Osteoblast (primary cell): ENCODE measurements at regions not wholly inside any gene's neighbourhood (a gene's known extent, or its start where the extent isn't known, plus 50 kb on each side); places are given as distances from the start of the nearest gene placed in this dataset.
A peak's percentile ranks its signal among the peaks of the same experiment; 100 is the strongest.

ENCODE experiments used
- DNase-seq: peaks from one replicate; pipeline ENCODE4 v3.0.0; 2011; ENCODE audit warnings: low spot score, mixed read lengths; ENCODE audit not compliant: insufficient read length; ENCODE audit errors: missing footprints
- H2AFZ ChIP-seq: 2 replicates; pipeline ENCODE4 v1.6.0; 2011; ENCODE audit warnings: mild to moderate bottlenecking, low read length
- H3K27ac ChIP-seq: 2 replicates; pipeline ENCODE4 v1.5.1; 2011; ENCODE audit warnings: mild to moderate bottlenecking, low read depth, low read length, moderate library complexity
- H3K27me3 ChIP-seq: 2 replicates; pipeline ENCODE4 v1.6.0; 2012; ENCODE audit warnings: mild to moderate bottlenecking, control low read depth, inconsistent platforms, low read length, moderate library complexity; ENCODE audit not compliant: insufficient read depth
- H3K36me3 ChIP-seq: 2 replicates; pipeline ENCODE4 v1.5.1; 2011; ENCODE audit warnings: mild to moderate bottlenecking, low read length, control low read depth, moderate library complexity; ENCODE audit not compliant: insufficient read depth
- H3K4me1 ChIP-seq: 2 replicates; pipeline ENCODE4 v1.5.1; 2011; ENCODE audit warnings: mild to moderate bottlenecking, low read length, control low read depth, moderate library complexity; ENCODE audit not compliant: insufficient read depth
- H3K4me2 ChIP-seq: 2 replicates; pipeline ENCODE4 v1.6.0; 2011; ENCODE audit warnings: mild to moderate bottlenecking, low read length; ENCODE audit not compliant: insufficient read depth
- H3K4me3 ChIP-seq: fragments of 200-600 bp; sonication (generic); 3 replicates; pipeline ENCODE4 v1.5.1; 2012; ENCODE audit warnings: mild to moderate bottlenecking, low read length, inconsistent platforms; ENCODE audit not compliant: insufficient read depth
- H3K79me2 ChIP-seq: 2 replicates; pipeline ENCODE4 v1.6.0; 2012; ENCODE audit warnings: mild to moderate bottlenecking, low read length, control low read depth, inconsistent platforms; ENCODE audit not compliant: insufficient read depth
- H3K9me3 ChIP-seq: 2 replicates; pipeline ENCODE4 v1.5.1; 2011; ENCODE audit warnings: low read depth, low read length, control low read depth
- H4K20me1 ChIP-seq: 2 replicates; pipeline ENCODE4 v1.6.0; 2012; ENCODE audit warnings: mild to moderate bottlenecking, low read length, control low read depth; ENCODE audit not compliant: insufficient read depth
- CTCF ChIP-seq: IDR thresholded peaks from 2 replicates; pipeline ENCODE4 v1.5.1; 2011; ENCODE audit warnings: mild to moderate bottlenecking, low read depth, low read length, moderate library complexity; ENCODE audit errors: extremely low read depth

- no peak overlapping the region for H3K4me2 ChIP-seq
- H3K27ac ChIP-seq, result no peak overlapping the region
- peaks cover 25% of the 10 kb centered on the region for H3K4me1 ChIP-seq
- no peaks in the 10 kb centered on the region for H4K20me1 ChIP-seq
- no peaks in the 10 kb centered on the region for H3K9me3 ChIP-seq
- no peaks in the 10 kb centered on the region for H3K27me3 ChIP-seq
- DNase-seq, result no peak
- H3K79me2 ChIP-seq, result no peaks in the 10 kb centered on the region
- no peak overlapping the region for H3K4me3 ChIP-seq
- H2AFZ ChIP-seq, result no peak overlapping the region
- TF ChIP-seq CTCF, result no peak
- no peaks in the 10 kb centered on the region for H3K36me3 ChIP-seq
Observed at GRCh38 chr11:19580646-19581045, 132.0 kb upstream of the NAV2 start.

GRCh38 chr11:19579957-19580356 is 132.7 kb upstream of the NAV2 start:
- no peak overlapping the region for H3K27ac ChIP-seq
- H3K27me3 ChIP-seq, result no peaks in the 10 kb centered on the region
- no peaks in the 10 kb centered on the region for H3K36me3 ChIP-seq
- no peak overlapping the region for H3K4me2 ChIP-seq
- no peaks in the 10 kb centered on the region for H3K9me3 ChIP-seq
- no peak for DNase-seq
- no peaks in the 10 kb centered on the region for H3K79me2 ChIP-seq
- no peak overlapping the region for H3K4me3 ChIP-seq
- peaks cover 25% of the 10 kb centered on the region for H3K4me1 ChIP-seq
- no peak for TF ChIP-seq CTCF
- H4K20me1 ChIP-seq, result no peaks in the 10 kb centered on the region
- H2AFZ ChIP-seq, result no peak overlapping the region

GRCh38 chr11:19578871-19579270 is 133.8 kb upstream of the NAV2 start:
- no peaks in the 10 kb centered on the region for H4K20me1 ChIP-seq
- no peak overlapping the region for H3K27ac ChIP-seq
- no peak for TF ChIP-seq CTCF
- peaks cover 25% of the 10 kb centered on the region for H3K4me1 ChIP-seq
- no peaks in the 10 kb centered on the region for H3K79me2 ChIP-seq
- no peak overlapping the region for H3K4me3 ChIP-seq
- H3K27me3 ChIP-seq, result no peaks in the 10 kb centered on the region
- no peaks in the 10 kb centered on the region for H3K36me3 ChIP-seq
- no peaks in the 10 kb centered on the region for H3K9me3 ChIP-seq
- H2AFZ ChIP-seq, result no peak overlapping the region
- no peak for DNase-seq
- H3K4me2 ChIP-seq, result no peak overlapping the region

GRCh38 chr11:19577976-19578619 is 134.5 kb upstream of the NAV2 start:
- peak; percentile 82 for DNase-seq
- Histone ChIP-seq H2AFZ (peak overlapping the region; percentile 35), H4K20me1 (no peaks in the 10 kb centered on the region), H3K27me3 (no peaks in the 10 kb centered on the region), H3K27ac (peak overlapping the region; percentile 23), H3K36me3 (no peaks in the 10 kb centered on the region), H3K4me2 (peak overlapping the region; percentile 70), H3K9me3 (no peaks in the 10 kb centered on the region), H3K4me3 (peak overlapping the region; percentile 11), H3K4me1 (peaks cover 25% of the 10 kb centered on the region), H3K79me2 (no peaks in the 10 kb centered on the region)
- TF ChIP-seq CTCF, result no peak
